Activated CD4-positive, alpha-beta memory T cell treated with anti-CD3 and anti-CD28 coated beads for 36 hours (primary cell): ENCODE measurements at regions not wholly inside any gene's neighbourhood (a gene's known extent, or its start where the extent isn't known, plus 50 kb on each side); places are given as distances from the start of the nearest gene placed in this dataset.

Experiments used
- CTCF ChIA-PET: fragments of 350-600 bp; sonication (Branson Sonifier 250); formaldehyde crosslinking; loops from one replicate; lab custom pipeline; 2021; ENCODE audit warnings: antibody characterized with exemption, inconsistent platforms; lab: Charles Lee
- POLR2A ChIA-PET: fragments of 350-600 bp; sonication (Branson Sonifier 250); formaldehyde crosslinking; loops from one replicate; lab custom pipeline; 2021; ENCODE audit warnings: antibody characterized with exemption; lab: Charles Lee
- DNase-seq: peaks from one replicate; pipeline ENCODE4 v3.0.0-alpha.2; 2020
- H3K27ac Mint-ChIP-seq: one replicate; pipeline ENCODE4 v1.8.0; 2021; ENCODE audit warnings: mixed read lengths
- H3K27me3 Mint-ChIP-seq: one replicate; pipeline ENCODE4 v1.8.0; 2021; ENCODE audit warnings: mixed read lengths
- H3K36me3 Mint-ChIP-seq: one replicate; pipeline ENCODE4 v1.8.0; 2021; ENCODE audit warnings: mixed read lengths
- H3K4me1 Mint-ChIP-seq: one replicate; pipeline ENCODE4 v1.8.0; 2021; ENCODE audit warnings: low read depth, mixed read lengths
- H3K4me3 Mint-ChIP-seq: one replicate; pipeline ENCODE4 v1.8.0; 2021; ENCODE audit warnings: mild to moderate bottlenecking, mixed read lengths
- H3K9me3 Mint-ChIP-seq: one replicate; pipeline ENCODE4 v1.8.0; 2021; ENCODE audit warnings: mixed read lengths
- intact Hi-C: fragments of 100-400 bp; cut with micrococcal nuclease; formaldehyde crosslinking; loops from one replicate; pipeline ENCODE4 v1.15.1; 2023

DNA sequence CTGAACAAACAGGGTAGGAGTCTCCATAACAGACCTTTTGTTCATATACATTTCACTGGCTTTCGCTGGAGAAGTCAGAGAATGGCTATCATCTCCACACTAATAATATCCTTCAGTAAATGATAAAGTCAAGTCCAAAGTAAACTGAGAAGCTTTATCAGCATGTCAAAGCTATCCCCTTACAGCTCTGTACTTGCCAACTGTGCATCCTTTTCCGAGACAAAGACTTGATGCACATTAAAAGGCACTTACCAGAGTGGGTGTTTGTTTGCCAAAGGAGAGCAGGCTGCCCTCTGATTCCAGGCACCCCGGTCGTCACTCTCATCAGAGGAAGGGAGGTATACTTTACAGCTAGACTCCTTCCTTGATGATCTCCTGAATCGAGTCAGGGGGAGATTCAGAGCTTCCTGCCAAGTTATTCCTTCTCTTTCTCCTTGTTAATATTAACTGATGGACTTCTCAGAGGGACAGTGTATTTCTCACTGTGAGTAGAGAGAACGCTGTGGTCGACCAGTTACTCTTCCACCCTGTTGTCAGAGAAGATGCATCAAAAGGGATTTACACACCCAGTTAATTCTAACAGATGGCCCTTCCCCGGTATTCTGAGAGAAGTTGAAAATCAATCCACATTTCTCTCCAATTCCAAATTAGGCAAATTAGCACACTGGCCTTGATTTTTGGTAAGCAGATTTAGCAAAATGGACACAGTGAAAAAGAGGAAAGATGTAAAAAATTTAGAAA, 504.7 kb upstream of the NR2F2 start:
- H3K9me3 Mint-ChIP-seq: no peaks in the 10 kb centered on the region
- H3K4me1 Mint-ChIP-seq: peaks cover 3% of the 10 kb centered on the region
- DNase-seq: no peak
- no peaks in the 10 kb centered on the region for H3K36me3 Mint-ChIP-seq
- CTCF ChIA-PET: no interaction called here
- POLR2A ChIA-PET: no interaction called here
- no peak overlapping the region for H3K27ac Mint-ChIP-seq
- H3K4me3 Mint-ChIP-seq: no peak overlapping the region
- H3K27me3 Mint-ChIP-seq: no peaks in the 10 kb centered on the region
- intact Hi-C loops: no loop called here

DNA sequence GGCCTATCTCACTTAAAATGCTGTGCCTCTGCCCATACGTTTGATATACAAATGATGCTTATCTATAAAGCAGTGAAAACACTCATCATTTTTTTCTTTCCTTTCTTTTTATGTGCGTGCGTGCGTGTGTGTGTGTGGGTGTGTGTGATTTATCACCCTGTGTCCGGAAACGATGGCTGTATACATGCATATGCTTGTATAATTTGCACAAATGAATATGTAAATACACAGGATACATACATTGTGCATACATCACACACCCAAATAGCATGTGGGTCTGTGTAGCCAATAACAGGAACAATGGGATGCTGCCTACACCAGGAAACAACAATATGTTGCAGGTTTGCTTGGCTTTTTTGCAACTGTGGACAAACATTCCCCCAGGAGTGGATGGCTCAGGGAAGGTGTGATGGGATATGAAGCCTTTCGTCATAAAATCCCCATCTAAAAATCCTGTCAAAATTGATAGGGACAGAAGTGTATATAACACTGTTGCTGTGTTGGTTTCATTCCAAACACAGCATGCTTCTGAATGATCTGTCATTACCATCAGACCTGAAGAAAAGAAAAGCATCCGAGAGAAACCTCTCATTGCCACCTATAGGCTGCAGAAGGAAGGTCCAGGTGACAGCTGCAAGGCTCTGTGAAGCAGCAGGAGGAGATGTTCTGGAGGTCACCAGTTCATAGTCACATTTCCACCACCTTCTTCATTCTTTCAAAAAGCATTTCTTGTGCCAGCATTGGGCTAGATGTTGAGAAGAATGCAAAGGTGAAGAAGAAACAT, 503.9 kb upstream of the NR2F2 start:
- no peaks in the 10 kb centered on the region for H3K9me3 Mint-ChIP-seq
- H3K4me3 Mint-ChIP-seq: no peak overlapping the region
- H3K36me3 Mint-ChIP-seq: no peaks in the 10 kb centered on the region
- no peaks in the 10 kb centered on the region for H3K27me3 Mint-ChIP-seq
- H3K4me1 Mint-ChIP-seq: peaks cover 3% of the 10 kb centered on the region
- intact Hi-C loops: no loop called here
- no peak overlapping the region for H3K27ac Mint-ChIP-seq
- ChIA-PET CTCF (no interaction called here), POLR2A (no interaction called here)
- peak; percentile 13 for DNase-seq

DNA sequence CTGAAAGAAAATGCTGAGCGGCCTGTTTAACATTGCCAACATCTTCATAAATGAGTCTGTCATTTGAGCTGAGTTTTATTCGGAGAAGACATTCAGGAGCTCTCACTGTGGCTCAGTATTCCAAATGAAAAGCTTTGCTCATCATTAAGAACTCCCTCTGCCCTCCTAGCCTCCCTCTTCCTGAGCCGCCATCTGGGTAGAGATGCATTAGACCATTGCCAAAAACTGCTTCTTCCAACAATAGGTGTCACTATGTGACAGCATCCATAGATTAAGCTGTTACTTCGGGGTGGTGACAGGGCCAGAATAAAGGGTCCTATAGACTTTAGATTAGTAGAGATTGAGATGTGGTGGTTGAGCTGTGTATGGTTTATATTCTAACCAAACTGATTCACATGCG, 501.4 kb upstream of the NR2F2 start:
- CTCF ChIA-PET: no interaction called here
- Mint-ChIP-seq H3K4me1 (peaks cover 3% of the 10 kb centered on the region), H3K36me3 (no peaks in the 10 kb centered on the region), H3K4me3 (no peak overlapping the region), H3K27me3 (no peaks in the 10 kb centered on the region), H3K9me3 (no peaks in the 10 kb centered on the region), H3K27ac (no peak overlapping the region)
- POLR2A ChIA-PET: no interaction called here
- intact Hi-C loops: no loop called here
- DNase-seq: no peak

DNA sequence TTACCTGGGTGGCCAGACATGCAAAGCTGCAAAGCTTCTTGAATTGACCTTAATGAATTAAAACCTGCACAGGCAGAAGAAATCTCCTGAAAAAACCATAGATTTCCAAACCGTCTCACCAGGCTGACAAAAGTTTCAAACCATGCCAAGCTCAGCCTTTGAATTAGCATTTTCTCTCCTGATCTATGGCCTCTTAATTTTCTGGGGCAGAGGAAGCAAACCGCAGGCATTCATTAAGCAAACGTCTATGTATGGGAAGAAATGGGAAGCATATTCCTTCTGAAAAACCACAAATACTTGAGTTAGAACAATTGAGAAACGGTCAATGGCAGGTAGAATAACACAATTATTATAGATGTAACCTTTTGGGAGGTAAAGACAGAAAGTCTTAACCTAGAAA, 500.2 kb upstream of the NR2F2 start:
- Mint-ChIP-seq H3K4me1 (peaks cover 3% of the 10 kb centered on the region), H3K27me3 (no peaks in the 10 kb centered on the region), H3K27ac (no peak overlapping the region), H3K4me3 (no peak overlapping the region), H3K9me3 (no peaks in the 10 kb centered on the region), H3K36me3 (no peaks in the 10 kb centered on the region)
- POLR2A ChIA-PET: no interaction called here
- DNase-seq: no peak
- CTCF ChIA-PET: no interaction called here
- intact Hi-C loops: no loop called here

DNA sequence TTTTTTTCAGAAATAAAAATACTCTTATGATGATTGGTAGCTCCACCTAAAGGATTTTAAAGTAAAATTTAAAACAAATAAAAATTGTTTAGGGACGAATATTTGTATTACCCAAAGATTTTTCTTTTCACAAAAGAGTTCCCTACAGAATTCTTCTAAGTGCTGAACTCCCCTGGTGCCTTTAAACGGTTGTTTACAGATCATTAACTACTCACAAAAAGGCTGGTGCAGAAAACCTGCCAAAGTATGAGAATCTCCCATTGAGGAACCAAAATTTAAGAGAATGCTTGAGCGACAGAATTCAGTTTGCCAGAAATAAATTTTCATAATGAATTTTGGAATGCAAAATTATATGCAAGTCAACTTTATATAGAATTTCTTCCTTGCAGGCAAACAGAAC, 497.8 kb upstream of the NR2F2 start:
- Mint-ChIP-seq H3K4me3 (no peak overlapping the region), H3K27ac (no peak overlapping the region), H3K9me3 (no peaks in the 10 kb centered on the region), H3K36me3 (no peaks in the 10 kb centered on the region), H3K4me1 (no peaks in the 10 kb centered on the region), H3K27me3 (no peaks in the 10 kb centered on the region)
- CTCF ChIA-PET: no interaction called here
- POLR2A ChIA-PET: no interaction called here
- DNase-seq: no peak
- intact Hi-C loops: no loop called here

DNA sequence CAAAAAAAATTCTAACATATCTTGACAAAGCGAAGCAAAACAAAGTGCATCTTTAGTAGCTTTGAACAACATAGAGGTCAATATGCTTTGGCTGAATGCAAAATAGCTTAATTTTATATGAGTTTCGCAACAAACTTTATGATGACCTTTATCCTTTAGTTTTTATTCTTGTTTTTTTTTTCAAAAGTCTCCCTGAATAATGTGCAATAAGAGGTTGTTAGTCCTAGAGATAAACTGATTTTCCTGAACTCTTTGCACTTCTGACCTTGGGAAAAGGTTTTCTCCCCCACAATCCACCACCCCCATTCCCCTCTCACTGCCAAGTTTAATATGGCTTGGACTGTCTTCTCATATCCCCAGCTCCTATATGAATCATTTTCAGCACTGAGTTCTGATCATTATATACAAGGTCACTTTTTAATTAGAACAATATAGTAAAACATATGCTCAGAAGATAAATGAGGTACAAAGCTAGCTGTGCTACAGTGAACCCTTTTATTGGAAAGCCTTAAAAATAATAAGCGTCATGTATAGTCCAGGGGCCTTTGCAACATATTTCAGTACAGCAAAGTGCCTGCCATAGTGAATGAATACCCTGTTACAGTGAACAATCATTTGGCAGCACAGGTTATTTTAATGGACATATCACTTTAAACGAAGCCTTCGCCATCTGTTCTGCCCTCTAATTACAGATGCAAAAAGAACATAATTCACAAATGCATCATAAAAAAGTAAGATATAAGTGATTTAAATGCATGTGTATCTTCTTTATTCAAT, 496.3 kb upstream of the NR2F2 start:
- H3K27ac Mint-ChIP-seq: no peak overlapping the region
- no peak for DNase-seq
- CTCF ChIA-PET: no interaction called here
- H3K4me3 Mint-ChIP-seq: no peak overlapping the region
- H3K27me3 Mint-ChIP-seq: no peaks in the 10 kb centered on the region
- peaks cover 5% of the 10 kb centered on the region for H3K4me1 Mint-ChIP-seq
- H3K9me3 Mint-ChIP-seq: no peaks in the 10 kb centered on the region
- H3K36me3 Mint-ChIP-seq: no peaks in the 10 kb centered on the region
- POLR2A ChIA-PET: no interaction called here
- intact Hi-C loops: no loop called here

DNA sequence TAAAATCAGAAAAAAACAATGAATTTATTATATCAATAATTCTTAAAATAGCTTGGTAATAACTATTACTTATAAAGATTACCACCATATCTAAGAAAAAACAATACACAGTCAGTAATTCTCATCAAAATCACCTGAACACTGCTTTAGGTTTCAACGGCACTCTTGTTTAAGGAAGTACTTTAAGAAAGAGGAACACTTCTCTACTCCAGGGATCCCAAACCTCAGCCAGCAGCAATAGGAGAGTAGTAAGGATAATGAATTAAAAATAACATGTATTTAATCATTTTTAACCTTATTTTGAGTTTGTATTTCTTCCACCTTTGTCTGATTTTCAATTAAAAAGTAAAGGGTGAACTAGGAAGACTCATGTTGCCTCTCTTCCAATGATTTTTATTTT, 494.0 kb upstream of the NR2F2 start:
- no peak for DNase-seq
- Mint-ChIP-seq H3K27ac (no peak overlapping the region), H3K27me3 (no peaks in the 10 kb centered on the region), H3K9me3 (no peaks in the 10 kb centered on the region), H3K4me1 (peaks cover 23% of the 10 kb centered on the region), H3K4me3 (no peak overlapping the region), H3K36me3 (no peaks in the 10 kb centered on the region)
- intact Hi-C loops: no loop called here
- CTCF ChIA-PET: no interaction called here
- POLR2A ChIA-PET: no interaction called here

DNA sequence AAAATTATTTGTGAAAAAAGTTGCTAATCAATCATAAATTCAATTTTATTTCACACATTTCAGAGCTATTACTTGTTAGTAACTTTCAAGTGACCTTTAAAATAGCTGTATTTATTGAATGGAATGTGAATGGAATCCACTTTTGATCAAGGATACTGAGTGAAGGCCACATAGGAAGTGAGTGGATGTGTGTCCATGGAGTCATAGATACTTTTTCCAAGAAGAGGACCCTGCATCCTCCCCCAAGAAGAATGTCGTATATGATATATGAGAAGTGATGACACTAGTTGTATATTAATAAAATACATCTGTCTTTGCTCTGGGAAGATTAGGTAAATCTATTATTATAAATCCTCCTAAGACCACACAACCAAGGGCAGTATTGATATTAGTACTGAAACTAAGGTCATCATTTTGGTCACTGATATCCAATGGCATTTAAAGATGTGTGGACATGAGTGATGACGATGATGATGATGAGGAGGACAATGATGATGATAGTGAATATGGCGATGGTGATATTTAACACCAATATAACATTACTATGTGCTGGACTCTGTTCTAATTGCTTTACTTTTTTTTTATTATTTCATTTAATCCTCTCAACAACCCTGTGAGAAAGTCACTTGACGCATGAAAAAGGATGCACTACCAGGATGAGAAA, 493.0 kb upstream of the NR2F2 start:
- no peak overlapping the region for H3K4me3 Mint-ChIP-seq
- H3K27me3 Mint-ChIP-seq: no peaks in the 10 kb centered on the region
- H3K9me3 Mint-ChIP-seq: no peaks in the 10 kb centered on the region
- H3K36me3 Mint-ChIP-seq: no peaks in the 10 kb centered on the region
- no peak overlapping the region for H3K27ac Mint-ChIP-seq
- no peak for DNase-seq
- POLR2A ChIA-PET: no interaction called here
- CTCF ChIA-PET: no interaction called here
- intact Hi-C loops: no loop called here
- peaks cover 23% of the 10 kb centered on the region for H3K4me1 Mint-ChIP-seq

DNA sequence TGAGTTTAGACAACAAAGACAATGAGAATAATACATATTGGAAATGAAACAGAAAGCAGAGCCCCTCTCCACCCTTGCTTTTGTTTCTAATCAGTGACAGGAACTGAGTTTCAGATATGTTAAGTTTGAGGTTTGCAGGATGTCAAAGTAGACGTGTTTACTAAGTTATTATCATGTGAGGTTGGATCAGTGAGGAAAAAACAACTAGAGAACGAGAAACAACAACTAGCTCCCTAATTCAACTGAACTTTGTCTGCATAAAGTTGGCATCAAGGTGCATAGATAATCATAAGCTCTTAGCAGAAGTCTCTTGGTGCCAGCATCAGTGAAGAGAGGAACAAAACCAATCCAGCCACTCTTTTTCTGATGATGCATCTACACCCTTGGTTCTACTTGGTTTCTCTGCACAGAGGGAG, 491.1 kb upstream of the NR2F2 start:
- H3K27ac Mint-ChIP-seq: no peak overlapping the region
- no peaks in the 10 kb centered on the region for H3K27me3 Mint-ChIP-seq
- POLR2A ChIA-PET: no interaction called here
- peaks cover 2% of the 10 kb centered on the region for H3K9me3 Mint-ChIP-seq
- CTCF ChIA-PET: no interaction called here
- no peak for DNase-seq
- H3K36me3 Mint-ChIP-seq: no peaks in the 10 kb centered on the region
- H3K4me1 Mint-ChIP-seq: peaks cover 26% of the 10 kb centered on the region
- H3K4me3 Mint-ChIP-seq: no peak overlapping the region
- intact Hi-C loops: no loop called here

DNA sequence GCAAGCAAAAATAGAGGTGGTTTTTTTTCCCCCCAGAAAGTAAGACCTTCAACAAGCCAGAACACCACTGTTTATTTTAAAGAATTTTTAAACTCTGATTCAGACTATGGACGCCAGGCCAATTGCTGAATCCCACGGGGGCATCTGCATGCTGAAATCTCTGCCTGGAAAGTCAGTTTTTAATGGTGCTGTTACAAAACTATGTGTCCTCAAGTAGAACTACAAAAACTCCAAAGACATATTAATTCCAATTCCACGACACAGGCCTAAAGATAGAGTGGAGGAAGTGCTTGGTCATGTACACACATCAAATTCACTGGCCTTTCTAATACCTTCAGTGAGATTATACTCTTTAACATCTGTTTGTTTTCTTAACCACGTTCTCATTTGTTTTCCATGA, 490.5 kb upstream of the NR2F2 start:
- Mint-ChIP-seq H3K27me3 (no peaks in the 10 kb centered on the region), H3K4me3 (no peak overlapping the region), H3K9me3 (peaks cover 2% of the 10 kb centered on the region), H3K36me3 (no peaks in the 10 kb centered on the region), H3K27ac (no peak overlapping the region), H3K4me1 (peaks cover 26% of the 10 kb centered on the region)
- no peak for DNase-seq
- ChIA-PET POLR2A (no interaction called here), CTCF (no interaction called here)
- intact Hi-C loops: no loop called here

DNA sequence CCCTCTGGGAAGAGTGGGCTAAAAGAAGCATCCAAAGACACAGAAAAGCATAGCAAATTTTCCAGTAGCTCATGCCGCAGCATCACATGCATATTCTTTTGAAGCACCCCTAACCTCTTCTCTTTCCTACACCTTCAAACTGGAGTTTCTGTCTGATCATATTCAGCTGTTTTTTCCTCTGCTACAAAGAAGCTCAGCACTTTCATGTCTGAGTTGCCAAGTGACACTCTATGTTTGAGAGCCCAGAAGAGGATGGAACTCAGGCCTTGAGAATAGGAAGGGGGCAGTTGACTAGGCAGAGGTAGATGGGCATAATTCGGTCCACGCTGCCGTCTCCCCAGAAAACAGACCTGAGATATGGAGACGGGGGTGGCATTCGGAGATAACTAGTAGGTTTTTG, 489.6 kb upstream of the NR2F2 start:
- POLR2A ChIA-PET: no interaction called here
- intact Hi-C loops: no loop called here
- Mint-ChIP-seq H3K27ac (no peak overlapping the region), H3K36me3 (no peaks in the 10 kb centered on the region), H3K4me1 (peaks cover 26% of the 10 kb centered on the region), H3K4me3 (no peak overlapping the region), H3K27me3 (no peaks in the 10 kb centered on the region), H3K9me3 (peaks cover 2% of the 10 kb centered on the region)
- DNase-seq: no peak
- CTCF ChIA-PET: no interaction called here

DNA sequence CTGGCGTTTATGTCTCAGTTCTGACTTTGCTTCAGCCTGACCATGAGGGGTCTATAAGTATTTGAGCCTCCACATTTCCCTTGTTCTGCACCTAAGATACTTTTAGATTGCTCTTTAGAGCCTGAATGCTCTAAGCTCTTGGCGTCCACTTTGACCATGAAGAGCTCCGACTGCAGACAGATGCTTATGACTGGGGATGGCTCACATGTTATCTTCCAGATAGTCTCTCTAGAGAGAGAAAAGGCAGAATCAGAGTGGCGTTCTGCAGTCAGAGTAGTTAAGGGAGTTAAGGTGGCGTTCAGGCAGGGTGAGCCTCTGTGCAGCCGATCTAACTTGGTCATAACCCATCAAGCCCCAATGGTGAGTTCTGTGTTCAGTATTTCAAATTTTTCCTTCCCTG, 487.9 kb upstream of the NR2F2 start:
- no peaks in the 10 kb centered on the region for H3K27me3 Mint-ChIP-seq
- no peaks in the 10 kb centered on the region for H3K36me3 Mint-ChIP-seq
- no peak for DNase-seq
- peaks cover 2% of the 10 kb centered on the region for H3K9me3 Mint-ChIP-seq
- H3K27ac Mint-ChIP-seq: no peak overlapping the region
- CTCF ChIA-PET: no interaction called here
- no peak overlapping the region for H3K4me3 Mint-ChIP-seq
- H3K4me1 Mint-ChIP-seq: peaks cover 26% of the 10 kb centered on the region
- intact Hi-C loops: no loop called here
- POLR2A ChIA-PET: no interaction called here
